Effector memory CD4-positive, alpha-beta T cell (primary cell): ENCODE measurements at regions not wholly inside any gene's neighbourhood (a gene's known extent, or its start where the extent isn't known, plus 50 kb on each side); places are given as distances from the start of the nearest gene placed in this dataset.

Experiments used
- DNase-seq, 3 donors: peaks; one replicate each; pipeline ENCODE4 v3.0.0-alpha.2; 2020
- H3K27ac ChIP-seq: 2 replicates; pipeline ENCODE4 v1.7.0; 2013; ENCODE audit warnings: mild to moderate bottlenecking, low read length, moderate library complexity; ENCODE audit not compliant: insufficient read depth, poor library complexity, severe bottlenecking
- H3K27me3 ChIP-seq: replicated peaks from 2 replicates; pipeline ENCODE4 v1.7.0; 2013; ENCODE audit warnings: mild to moderate bottlenecking, low read length; ENCODE audit not compliant: insufficient read depth, control insufficient read depth, poor library complexity, severe bottlenecking
- H3K36me3 ChIP-seq: 2 replicates; pipeline ENCODE4 v1.7.0; 2013; ENCODE audit warnings: mild to moderate bottlenecking, low read length, moderate library complexity; ENCODE audit not compliant: control insufficient read depth, insufficient read depth
- H3K4me1 ChIP-seq: 2 replicates; pipeline ENCODE4 v1.7.0; 2013; ENCODE audit warnings: low read length, mild to moderate bottlenecking; ENCODE audit not compliant: control insufficient read depth, insufficient read depth, poor library complexity, severe bottlenecking
- H3K4me3 ChIP-seq: 2 replicates; pipeline ENCODE4 v1.7.0; 2013; ENCODE audit warnings: low read length, low read depth, mild to moderate bottlenecking; ENCODE audit not compliant: insufficient read depth, poor library complexity, severe bottlenecking
- H3K9me3 ChIP-seq: 2 replicates; pipeline ENCODE4 v1.7.0; 2013; ENCODE audit warnings: mild to moderate bottlenecking, low read length, moderate library complexity; ENCODE audit not compliant: control insufficient read depth

GRCh38 chr12:107349839-107350238 lies 256.5 kb upstream of the CRY1 start:
- no peak for DNase-seq
- Histone ChIP-seq H3K27me3 (no peaks in the 10 kb centered on the region), H3K36me3 (no peaks in the 10 kb centered on the region), H3K4me3 (no peak overlapping the region), H3K4me1 (peaks cover 13% of the 10 kb centered on the region), H3K9me3 (no peaks in the 10 kb centered on the region), H3K27ac (no peak overlapping the region)

- Histone ChIP-seq H3K9me3 (no peaks in the 10 kb centered on the region), H3K27ac (no peak overlapping the region), H3K36me3 (no peaks in the 10 kb centered on the region), H3K4me3 (no peak overlapping the region), H3K4me1 (peaks cover 13% of the 10 kb centered on the region), H3K27me3 (no peaks in the 10 kb centered on the region)
- DNase-seq, result no peak
Observed at GRCh38 chr12:107351109-107351508, 257.8 kb upstream of the CRY1 start.

- Histone ChIP-seq H3K27me3 (no peaks in the 10 kb centered on the region), H3K27ac (no peak overlapping the region), H3K9me3 (no peaks in the 10 kb centered on the region), H3K36me3 (no peaks in the 10 kb centered on the region), H3K4me3 (no peak overlapping the region), H3K4me1 (peaks cover 13% of the 10 kb centered on the region)
- no peak for DNase-seq
Observed at GRCh38 chr12:107351713-107352112, 258.4 kb upstream of the CRY1 start.

- Histone ChIP-seq H3K36me3 (no peaks in the 10 kb centered on the region), H3K27ac (no peak overlapping the region), H3K9me3 (no peaks in the 10 kb centered on the region), H3K4me3 (no peak overlapping the region), H3K4me1 (peaks cover 13% of the 10 kb centered on the region), H3K27me3 (no peaks in the 10 kb centered on the region)
- no peak for DNase-seq
Observed at GRCh38 chr12:107352347-107353081, 259.2 kb upstream of the CRY1 start.

GRCh38 chr12:107353312-107353711 lies 260.0 kb upstream of the CRY1 start:
- peaks cover 13% of the 10 kb centered on the region for H3K4me1 ChIP-seq

GRCh38 chr12:107355004-107355565 lies 261.7 kb upstream of the CRY1 start:
- Histone ChIP-seq H3K4me3 (no peak overlapping the region), H3K27ac (no peak overlapping the region), H3K36me3 (no peaks in the 10 kb centered on the region), H3K4me1 (peaks cover 13% of the 10 kb centered on the region), H3K27me3 (no peaks in the 10 kb centered on the region), H3K9me3 (no peaks in the 10 kb centered on the region)
- DNase-seq, result no peak

More at GRCh38 chr12:107353312-107353711, 260.0 kb upstream of the CRY1 start:
- Histone ChIP-seq H3K27me3 (no peaks in the 10 kb centered on the region), H3K36me3 (no peaks in the 10 kb centered on the region), H3K9me3 (no peaks in the 10 kb centered on the region), H3K27ac (no peak overlapping the region), H3K4me3 (no peak overlapping the region)
- no peak for DNase-seq

GRCh38 chr12:107355612-107356011 lies 262.3 kb upstream of the CRY1 start:
- no peak for DNase-seq
- Histone ChIP-seq H3K4me1 (peaks cover 13% of the 10 kb centered on the region), H3K27ac (no peak overlapping the region), H3K4me3 (no peak overlapping the region), H3K27me3 (no peaks in the 10 kb centered on the region), H3K36me3 (no peaks in the 10 kb centered on the region), H3K9me3 (no peaks in the 10 kb centered on the region)

GRCh38 chr12:107356266-107356936 lies 263.1 kb upstream of the CRY1 start:
- Histone ChIP-seq H3K4me1 (peaks cover 13% of the 10 kb centered on the region), H3K4me3 (no peak overlapping the region), H3K27ac (no peak overlapping the region), H3K27me3 (no peaks in the 10 kb centered on the region), H3K9me3 (no peaks in the 10 kb centered on the region), H3K36me3 (no peaks in the 10 kb centered on the region)
- DNase-seq, result no peak

- Histone ChIP-seq H3K27ac (no peak overlapping the region), H3K9me3 (no peaks in the 10 kb centered on the region), H3K4me1 (peaks cover 12% of the 10 kb centered on the region), H3K27me3 (no peaks in the 10 kb centered on the region), H3K4me3 (no peak overlapping the region), H3K36me3 (no peaks in the 10 kb centered on the region)
- DNase-seq, result no peak
Observed at GRCh38 chr12:107356937-107357295, 263.6 kb upstream of the CRY1 start.

GRCh38 chr12:107359382-107359781 lies 266.0 kb upstream of the CRY1 start:
- DNase-seq, result no peak
- H3K27me3 ChIP-seq, result no peaks in the 10 kb centered on the region
- H3K4me3 ChIP-seq, result no peak overlapping the region
- H3K4me1 ChIP-seq, result no peaks in the 10 kb centered on the region
- no peak overlapping the region for H3K27ac ChIP-seq
- H3K9me3 ChIP-seq, result no peaks in the 10 kb centered on the region
- H3K36me3 ChIP-seq, result no peaks in the 10 kb centered on the region
